ENCODE measurements at regions not wholly inside any gene's neighbourhood (a gene's known extent, or its start where the extent isn't known, plus 50 kb on each side); places are given as distances from the start of the nearest gene placed in this dataset.

DNA sequence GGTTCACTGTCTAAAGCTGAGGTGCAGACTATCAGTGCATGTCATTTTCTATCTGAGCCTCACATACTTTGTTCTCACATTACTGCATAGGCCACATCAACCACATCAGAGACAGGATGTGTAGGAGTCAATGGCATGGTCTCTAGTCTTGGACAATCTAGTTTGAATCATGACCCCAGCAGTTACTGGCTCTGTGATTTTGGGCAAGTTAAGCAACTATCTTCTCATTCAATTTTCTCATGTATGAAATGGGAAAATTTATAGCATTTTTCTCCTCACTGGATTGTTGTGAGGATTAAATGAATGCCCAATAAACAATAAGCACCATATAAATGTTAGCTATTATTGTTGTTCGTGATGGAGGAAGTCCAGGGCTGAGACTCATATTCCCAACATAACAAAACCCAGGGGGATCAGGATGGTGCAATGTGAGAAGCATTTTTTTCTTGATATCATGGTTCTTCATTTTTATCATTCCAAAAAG lies 432.6 kb downstream of the LRIG3 start:
- H3K27me3 Mint-ChIP-seq (ENCODE audit: insufficient read depth, unreplicated experiment) = no peaks in the 10 kb centered on the region
- H3K4me1 Mint-ChIP-seq (ENCODE audit: insufficient read depth, unreplicated experiment) = peaks cover 8% of the 10 kb centered on the region
- H3K9me3 Mint-ChIP-seq (ENCODE audit: unreplicated experiment) = no peaks in the 10 kb centered on the region
- ChIA-PET CTCF (no interaction called here), POLR2A (interaction anchor here (0.8 kb wide), 1 partner anchor 28 kb away, joined by 3 read pairs; no protein-coding TSS in a partner anchor)
- no peak for TF ChIP-seq CTCF (IDR thresholded peaks at IDR 0.05; ENCODE audit: unreplicated experiment)
- intact Hi-C loops (cut with micrococcal nuclease) = no loop called here
- no peak overlapping the region for H3K4me3 Mint-ChIP-seq (ENCODE audit: unreplicated experiment)
- no TSS peak for BruUV-seq (replicated peaks)
- DNase-seq (ENCODE audit: unreplicated experiment) = peak; percentile 9
- no peaks in the 10 kb centered on the region for H3K36me3 Mint-ChIP-seq (ENCODE audit: insufficient read depth, unreplicated experiment)
- H3K27ac Mint-ChIP-seq (ENCODE audit: low read depth, unreplicated experiment) = no peak overlapping the region

DNA sequence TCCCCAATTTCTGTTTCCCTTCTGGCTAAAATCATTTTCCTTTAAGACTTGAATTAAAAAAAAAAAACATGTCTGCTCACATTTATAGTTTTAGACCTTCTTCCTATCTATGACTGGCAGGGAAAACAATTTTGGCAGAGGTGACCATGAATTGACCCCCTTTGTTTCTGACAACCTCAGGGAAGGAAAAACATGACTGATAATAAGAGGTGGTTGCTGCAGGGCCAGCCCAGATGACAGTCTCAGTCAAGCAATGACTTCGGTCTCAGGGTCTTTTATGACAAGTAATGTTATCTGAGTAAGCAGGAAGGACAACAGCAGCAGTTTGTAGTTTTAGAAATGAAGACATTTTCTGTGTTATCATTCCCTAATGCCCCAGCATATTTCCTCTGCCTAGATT lies 430.9 kb downstream of the LRIG3 start:
- no peak for DNase-seq (ENCODE audit: unreplicated experiment)
- ChIA-PET POLR2A (no interaction called here), CTCF (no interaction called here)
- Mint-ChIP-seq H3K36me3 (ENCODE audit: insufficient read depth, unreplicated experiment) (no peaks in the 10 kb centered on the region), H3K27me3 (ENCODE audit: insufficient read depth, unreplicated experiment) (no peaks in the 10 kb centered on the region), H3K9me3 (ENCODE audit: unreplicated experiment) (no peaks in the 10 kb centered on the region), H3K4me3 (ENCODE audit: unreplicated experiment) (no peak overlapping the region), H3K27ac (ENCODE audit: low read depth, unreplicated experiment) (no peak overlapping the region), H3K4me1 (ENCODE audit: insufficient read depth, unreplicated experiment) (peaks cover 8% of the 10 kb centered on the region)
- intact Hi-C loops (cut with micrococcal nuclease) = no loop called here
- no peak for TF ChIP-seq CTCF (IDR thresholded peaks at IDR 0.05; ENCODE audit: unreplicated experiment)
- BruUV-seq (replicated peaks) = no TSS peak

DNA sequence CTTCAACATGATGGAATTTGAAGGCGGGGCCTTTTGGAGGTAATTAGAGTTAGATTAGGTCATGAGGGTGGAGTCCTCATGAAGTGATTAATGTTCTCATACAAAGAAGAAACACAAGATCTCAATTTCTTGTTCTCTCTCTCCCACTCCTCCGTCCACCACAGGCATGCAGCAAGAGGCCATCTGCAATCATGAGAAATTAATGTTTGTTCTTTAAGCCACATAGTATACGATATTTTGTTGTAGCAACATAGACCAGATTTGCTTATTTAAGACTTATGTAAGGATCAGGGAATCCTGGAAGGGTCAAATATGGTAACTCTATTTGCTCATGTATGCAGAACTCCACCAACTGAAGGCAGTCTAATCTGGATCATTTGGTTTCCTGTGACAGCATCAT lies 429.0 kb downstream of the LRIG3 start:
- BruUV-seq (replicated peaks) = no TSS peak
- no peak for TF ChIP-seq CTCF (IDR thresholded peaks at IDR 0.05; ENCODE audit: unreplicated experiment)
- POLR2A ChIA-PET = interaction anchor here (0.8 kb wide), 1 partner anchor 66 kb away, joined by 3 read pairs; no protein-coding TSS in a partner anchor

DNA sequence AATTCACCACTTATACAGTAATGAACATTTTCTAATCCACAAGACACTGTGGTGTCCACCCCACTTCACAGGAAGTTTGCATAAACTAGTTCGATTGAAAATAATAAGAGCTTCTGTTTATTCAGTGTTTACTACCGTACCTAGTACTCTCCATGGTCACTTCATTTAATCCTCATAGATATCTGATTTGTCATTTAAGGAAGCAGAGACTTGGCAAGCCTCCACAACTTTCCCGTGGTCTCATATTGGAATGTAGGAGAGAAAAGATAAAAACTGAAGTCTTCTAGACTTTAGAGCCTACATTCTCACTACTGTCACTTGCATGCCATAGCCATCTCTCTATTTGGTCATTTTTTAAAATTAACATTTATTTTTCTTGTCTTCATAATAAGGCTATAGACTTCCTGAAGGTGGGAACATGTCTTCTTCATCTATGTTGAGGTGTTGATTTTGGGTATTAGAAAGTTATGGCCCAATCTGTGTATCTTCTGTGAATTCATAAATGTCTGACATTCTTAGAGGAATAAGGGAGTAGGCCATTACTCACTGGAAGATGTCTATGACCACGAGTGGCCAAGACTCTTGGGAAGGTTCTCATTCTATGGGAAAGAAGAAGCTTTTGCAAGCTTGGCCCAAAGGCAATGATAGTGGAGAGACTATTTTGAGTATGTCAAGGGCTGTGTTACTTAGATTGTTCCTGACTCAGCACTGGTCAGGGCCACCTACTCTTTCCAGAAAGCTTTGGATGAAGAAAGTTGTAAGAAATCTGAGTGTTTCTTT lies 423.7 kb downstream of the LRIG3 start:
- H3K27me3 Mint-ChIP-seq (ENCODE audit: insufficient read depth, unreplicated experiment) = no peaks in the 10 kb centered on the region
- DNase-seq (ENCODE audit: unreplicated experiment) = no peak
- ChIA-PET CTCF (interaction anchor here (0.5 to 1.5 kb wide), 4 partner anchors 8 to 390 kb away, joined by 3 to 4 read pairs (median 4); no protein-coding TSS in a partner anchor), POLR2A (no interaction called here)
- no peak overlapping the region for H3K27ac Mint-ChIP-seq (ENCODE audit: low read depth, unreplicated experiment)
- no peak for TF ChIP-seq CTCF (IDR thresholded peaks at IDR 0.05; ENCODE audit: unreplicated experiment)
- no peaks in the 10 kb centered on the region for H3K9me3 Mint-ChIP-seq (ENCODE audit: unreplicated experiment)
- H3K36me3 Mint-ChIP-seq (ENCODE audit: insufficient read depth, unreplicated experiment) = no peaks in the 10 kb centered on the region
- no peak overlapping the region for H3K4me3 Mint-ChIP-seq (ENCODE audit: unreplicated experiment)
- no peaks in the 10 kb centered on the region for H3K4me1 Mint-ChIP-seq (ENCODE audit: insufficient read depth, unreplicated experiment)
- intact Hi-C loops (cut with micrococcal nuclease) = no loop called here
- BruUV-seq (replicated peaks) = no TSS peak

More for the DNA sequence above, 429.0 kb downstream of the LRIG3 start:
- Mint-ChIP-seq H3K27me3 (ENCODE audit: insufficient read depth, unreplicated experiment) (no peaks in the 10 kb centered on the region), H3K4me3 (ENCODE audit: unreplicated experiment) (no peak overlapping the region), H3K9me3 (ENCODE audit: unreplicated experiment) (no peaks in the 10 kb centered on the region), H3K36me3 (ENCODE audit: insufficient read depth, unreplicated experiment) (no peaks in the 10 kb centered on the region), H3K27ac (ENCODE audit: low read depth, unreplicated experiment) (no peak overlapping the region), H3K4me1 (ENCODE audit: insufficient read depth, unreplicated experiment) (peaks cover 8% of the 10 kb centered on the region)
- intact Hi-C loops (cut with micrococcal nuclease) = no loop called here
- CTCF ChIA-PET = no interaction called here
- no peak for DNase-seq (ENCODE audit: unreplicated experiment)

Measured in MCF 10A (cell line).